Activated naive CD8-positive, alpha-beta T cell treated with anti-CD3 and anti-CD28 coated beads, Interleukin-2, amount 50 U/mL, for 24 hours (primary cell): ENCODE measurements at regions not wholly inside any gene's neighbourhood (a gene's known extent, or its start where the extent isn't known, plus 50 kb on each side); places are given as distances from the start of the nearest gene placed in this dataset.

Experiments used
- ATAC-seq: fragments of 150-1000 bp; cut with Tn5 transposase; one replicate; pipeline ENCODE4 v1.10.0; 2021
- DNase-seq: peaks from one replicate; pipeline ENCODE4 v3.0.0; 2021
- H3K27ac Mint-ChIP-seq: one replicate; pipeline ENCODE4 v1.8.0; 2021; ENCODE audit warnings: mild to moderate bottlenecking, mixed read lengths
- H3K27me3 Mint-ChIP-seq: one replicate; pipeline ENCODE4 v1.8.0; 2021; ENCODE audit warnings: mixed read lengths
- H3K36me3 Mint-ChIP-seq: one replicate; pipeline ENCODE4 v1.8.0; 2021; ENCODE audit warnings: low read depth, mixed read lengths
- H3K4me1 Mint-ChIP-seq: one replicate; pipeline ENCODE4 v1.8.0; 2021; ENCODE audit warnings: mixed read lengths
- H3K4me3 Mint-ChIP-seq: one replicate; pipeline ENCODE4 v1.8.0; 2021; ENCODE audit warnings: mild to moderate bottlenecking, moderate library complexity, mixed read lengths
- H3K9me3 Mint-ChIP-seq: one replicate; pipeline ENCODE4 v1.8.0; 2021; ENCODE audit warnings: mixed read lengths

DNA sequence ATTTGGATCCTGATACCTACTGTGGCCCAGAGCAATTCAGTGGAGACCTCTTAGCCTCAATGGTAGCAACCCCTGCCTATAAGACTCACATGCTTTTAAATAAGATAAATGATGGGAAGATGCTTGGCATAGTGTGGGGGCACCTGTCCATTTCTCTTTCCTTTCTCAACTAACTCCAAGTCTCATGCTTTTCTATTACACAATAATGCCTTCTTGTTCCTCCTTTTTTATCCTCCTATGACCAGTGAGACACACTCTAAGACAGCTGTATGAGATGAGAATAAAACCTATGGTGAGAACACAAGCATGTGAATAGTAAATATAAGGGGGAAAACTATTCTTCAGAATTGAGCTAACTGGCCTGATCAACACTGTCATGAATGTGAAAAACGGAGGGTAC is 147.0 kb upstream of the STXBP5 start:
- Mint-ChIP-seq H3K27me3 (no peaks in the 10 kb centered on the region), H3K9me3 (no peaks in the 10 kb centered on the region), H3K27ac (no peak overlapping the region), H3K4me3 (no peak overlapping the region), H3K4me1 (peaks cover 16% of the 10 kb centered on the region), H3K36me3 (no peaks in the 10 kb centered on the region)
- no peak for ATAC-seq
- DNase-seq: no peak

DNA sequence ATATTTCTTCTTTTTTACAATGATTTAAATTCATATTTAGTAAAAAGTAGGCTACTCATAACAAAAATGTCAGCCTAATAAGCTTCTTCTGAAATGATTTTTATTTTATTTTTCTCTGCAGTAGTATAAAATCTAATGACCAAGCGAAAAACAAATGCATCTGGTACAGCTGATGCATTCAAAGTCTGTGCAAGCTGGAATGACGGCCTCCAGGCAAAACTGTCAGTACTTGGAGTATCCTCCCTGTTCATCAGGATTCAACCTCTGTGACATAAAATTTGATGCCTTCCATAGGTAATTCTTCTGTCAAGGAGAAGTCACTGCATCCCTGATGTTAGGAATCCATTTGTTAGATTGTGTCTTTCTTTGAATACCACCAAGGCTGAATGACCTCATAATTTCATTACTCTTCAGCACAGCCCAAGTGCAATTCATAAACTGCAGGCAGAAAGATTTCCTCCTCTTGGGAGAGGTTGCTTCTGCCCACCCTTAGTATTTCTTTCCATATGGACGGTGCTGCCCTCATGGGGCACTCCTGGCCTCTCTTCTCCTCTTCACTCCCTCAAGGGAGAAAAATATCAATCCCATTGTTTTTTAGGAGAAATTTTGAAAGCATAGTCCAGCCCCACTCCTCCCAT is 146.4 kb upstream of the STXBP5 start:
- no peaks in the 10 kb centered on the region for H3K36me3 Mint-ChIP-seq
- DNase-seq (no peak), ATAC-seq (no peak)
- peaks cover 16% of the 10 kb centered on the region for H3K4me1 Mint-ChIP-seq
- no peaks in the 10 kb centered on the region for H3K27me3 Mint-ChIP-seq
- H3K4me3 Mint-ChIP-seq: no peak overlapping the region
- no peaks in the 10 kb centered on the region for H3K9me3 Mint-ChIP-seq
- no peak overlapping the region for H3K27ac Mint-ChIP-seq

DNA sequence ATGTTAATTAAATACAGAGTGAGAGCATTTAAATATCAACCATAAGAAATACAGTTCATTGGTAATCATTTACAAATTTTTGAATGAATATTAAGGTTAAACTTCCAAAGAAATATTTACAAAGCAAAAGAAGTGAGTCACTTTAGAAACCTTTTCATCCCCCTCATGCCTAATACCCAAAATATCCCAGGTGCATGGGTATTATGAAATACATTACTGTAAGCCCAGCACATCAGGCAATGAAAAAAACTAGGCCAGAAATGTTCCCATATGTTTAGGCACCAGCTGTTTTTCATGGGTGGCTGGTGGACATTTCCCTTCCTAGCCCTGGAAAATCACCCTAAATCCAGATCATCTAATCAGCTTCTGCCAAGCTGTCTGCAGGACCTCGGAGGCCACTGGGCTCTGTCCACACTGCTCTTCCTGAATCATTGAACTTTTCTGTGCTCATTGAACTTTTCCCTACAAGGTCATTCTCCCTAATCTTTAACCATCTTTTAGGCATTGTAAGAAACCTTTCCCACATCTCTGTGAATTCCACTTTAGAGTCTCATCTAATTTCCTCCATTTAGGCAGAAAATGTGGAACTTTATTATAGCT is 145.3 kb upstream of the STXBP5 start:
- Mint-ChIP-seq H3K9me3 (no peaks in the 10 kb centered on the region), H3K27ac (no peak overlapping the region), H3K36me3 (no peaks in the 10 kb centered on the region), H3K27me3 (no peaks in the 10 kb centered on the region), H3K4me1 (peaks cover 16% of the 10 kb centered on the region), H3K4me3 (no peak overlapping the region)
- ATAC-seq (no peak), DNase-seq (no peak)

DNA sequence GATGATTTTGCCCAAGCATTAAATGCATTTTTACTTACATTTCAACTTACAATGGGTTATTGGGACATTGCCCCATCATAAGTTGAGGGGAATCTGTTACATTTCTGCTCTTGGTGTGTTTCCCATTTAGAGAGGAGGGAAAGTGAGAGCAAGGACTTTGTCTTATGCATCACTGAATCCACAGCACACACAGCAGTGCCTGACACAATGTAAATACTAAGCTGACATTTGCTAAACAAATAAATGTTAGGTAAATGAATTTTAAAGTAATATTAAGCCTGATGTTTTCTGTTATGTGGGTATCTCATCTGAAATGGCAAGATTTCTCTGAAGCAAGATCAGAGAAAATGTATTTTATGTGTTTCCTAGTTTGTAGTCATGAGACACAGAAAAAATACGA is 143.6 kb upstream of the STXBP5 start:
- Mint-ChIP-seq H3K27me3 (no peaks in the 10 kb centered on the region), H3K4me1 (peaks cover 15% of the 10 kb centered on the region), H3K27ac (no peak overlapping the region), H3K36me3 (no peaks in the 10 kb centered on the region), H3K9me3 (peaks cover 5% of the 10 kb centered on the region), H3K4me3 (no peak overlapping the region)
- DNase-seq (no peak), ATAC-seq (no peak)

DNA sequence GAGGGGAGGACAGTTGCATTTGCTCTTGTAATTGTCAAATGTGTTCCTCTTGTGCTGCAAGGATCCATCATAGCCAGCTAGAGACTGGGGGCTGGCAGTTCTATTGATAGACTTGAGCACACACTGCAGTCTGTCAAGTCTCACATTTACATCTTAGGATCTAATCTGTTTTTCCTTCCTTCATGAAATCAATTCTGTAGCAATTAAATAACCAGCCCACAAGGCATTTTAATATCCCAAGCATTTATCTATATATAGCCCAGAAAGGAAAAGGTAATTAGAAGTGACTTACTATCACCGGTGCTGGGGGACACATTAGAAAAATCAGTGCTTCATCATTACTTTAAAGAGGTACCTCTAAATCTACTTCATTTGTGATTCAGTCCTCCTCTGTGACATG is 143.0 kb upstream of the STXBP5 start:
- Mint-ChIP-seq H3K27ac (no peak overlapping the region), H3K4me3 (no peak overlapping the region)

DNA sequence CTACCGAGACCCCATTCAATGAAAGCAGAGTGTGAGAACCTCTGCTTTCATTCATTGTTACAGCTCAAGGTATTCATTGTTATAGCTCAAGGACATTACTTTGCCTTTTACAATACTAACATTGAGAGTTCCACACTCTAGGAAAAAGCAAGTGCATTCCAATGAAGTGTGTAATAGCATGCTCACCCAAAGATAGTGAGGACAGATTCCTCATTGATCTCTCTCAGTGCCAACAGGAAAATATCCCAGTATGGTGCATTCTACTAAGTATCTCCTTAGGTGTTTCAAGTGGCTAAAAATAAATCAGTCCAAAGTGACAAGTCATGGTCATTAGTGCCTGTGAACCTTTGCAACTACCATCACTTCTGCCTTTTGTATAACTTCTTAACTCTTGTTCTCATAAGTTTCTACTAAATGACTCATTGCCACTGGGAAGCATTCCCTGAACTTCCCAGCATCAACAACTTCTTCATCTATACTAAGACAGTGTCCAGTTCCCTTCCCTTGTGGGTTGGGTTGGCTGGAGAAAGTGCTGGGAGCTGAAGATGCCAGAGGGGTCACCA is 140.7 kb upstream of the STXBP5 start:
- Mint-ChIP-seq H3K27ac (no peak overlapping the region), H3K27me3 (no peaks in the 10 kb centered on the region), H3K9me3 (peaks cover 5% of the 10 kb centered on the region), H3K4me3 (no peak overlapping the region), H3K4me1 (peaks cover 6% of the 10 kb centered on the region), H3K36me3 (no peaks in the 10 kb centered on the region)
- DNase-seq: no peak
- ATAC-seq: no peak

More for the DNA sequence above, 143.0 kb upstream of the STXBP5 start:
- Mint-ChIP-seq H3K27me3 (no peaks in the 10 kb centered on the region), H3K36me3 (no peaks in the 10 kb centered on the region), H3K4me1 (peaks cover 8% of the 10 kb centered on the region), H3K9me3 (peaks cover 5% of the 10 kb centered on the region)
- no peak for DNase-seq
- no peak for ATAC-seq

DNA sequence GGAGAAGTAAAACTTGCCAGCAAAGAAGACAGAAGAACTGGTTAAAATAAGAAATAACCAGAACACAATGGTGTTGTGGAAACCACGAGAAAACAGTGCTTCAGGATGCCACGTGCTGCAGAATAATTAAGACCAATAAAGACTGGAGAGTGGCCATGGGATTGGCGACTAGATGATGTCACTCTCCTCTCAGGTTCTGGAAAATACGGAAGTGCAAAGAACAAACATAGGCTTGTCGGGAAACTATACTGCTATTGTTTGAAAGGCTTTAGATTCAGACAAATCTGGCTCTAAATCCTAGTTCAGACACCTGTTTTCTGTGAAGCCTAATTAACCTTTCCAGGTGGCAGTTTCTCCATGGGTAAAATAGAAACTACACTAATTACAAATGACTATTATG is 138.4 kb upstream of the STXBP5 start:
- H3K36me3 Mint-ChIP-seq: no peaks in the 10 kb centered on the region
- no peak overlapping the region for H3K27ac Mint-ChIP-seq
- ATAC-seq (no peak), DNase-seq (no peak)
- H3K4me3 Mint-ChIP-seq: no peak overlapping the region
- H3K9me3 Mint-ChIP-seq: peaks cover 5% of the 10 kb centered on the region
- peaks cover 6% of the 10 kb centered on the region for H3K4me1 Mint-ChIP-seq
- H3K27me3 Mint-ChIP-seq: no peaks in the 10 kb centered on the region

DNA sequence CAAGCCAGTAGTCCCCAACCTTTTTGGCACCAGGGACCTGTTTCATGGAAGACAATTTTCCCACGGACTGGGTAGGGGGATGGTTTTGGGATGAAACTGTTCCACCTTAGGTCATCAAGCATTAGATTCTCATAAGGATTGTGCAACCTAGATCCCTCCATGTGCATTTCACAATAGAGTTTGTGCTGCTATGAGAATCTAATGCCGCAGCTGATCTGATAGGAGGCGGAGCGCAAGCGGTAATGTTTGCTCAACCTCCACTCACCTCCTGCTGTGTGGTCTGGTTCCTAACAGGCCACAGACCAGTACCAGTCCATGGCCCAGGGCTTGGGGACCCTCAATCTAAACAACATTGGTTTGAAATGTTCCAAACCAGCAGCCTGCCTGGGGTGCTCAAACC is 137.0 kb upstream of the STXBP5 start:
- Mint-ChIP-seq H3K27me3 (no peaks in the 10 kb centered on the region), H3K9me3 (peaks cover 5% of the 10 kb centered on the region), H3K36me3 (peaks cover 1% of the 10 kb centered on the region), H3K4me3 (no peak overlapping the region), H3K27ac (no peak overlapping the region), H3K4me1 (peaks cover 6% of the 10 kb centered on the region)
- ATAC-seq (no peak), DNase-seq (no peak)

DNA sequence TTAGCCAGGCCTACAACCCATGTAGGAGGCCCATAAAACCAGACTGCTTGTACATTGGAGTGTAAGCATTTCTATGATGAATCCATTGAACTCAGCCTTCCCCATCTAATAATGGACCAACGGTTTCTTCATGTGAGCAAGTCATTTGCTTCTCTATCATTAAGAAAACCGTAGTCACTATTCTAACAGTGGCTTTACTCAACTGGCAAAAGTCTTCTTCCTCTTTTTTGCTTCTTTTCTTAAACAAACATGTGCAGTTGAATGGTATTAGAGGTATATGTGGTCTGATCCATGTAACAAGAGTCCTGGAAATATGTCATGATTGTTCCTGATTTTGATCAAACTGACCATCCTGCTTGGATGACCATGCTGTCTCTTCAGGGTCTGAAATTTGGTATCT is 132.4 kb upstream of the STXBP5 start:
- H3K27ac Mint-ChIP-seq: no peak overlapping the region

DNA sequence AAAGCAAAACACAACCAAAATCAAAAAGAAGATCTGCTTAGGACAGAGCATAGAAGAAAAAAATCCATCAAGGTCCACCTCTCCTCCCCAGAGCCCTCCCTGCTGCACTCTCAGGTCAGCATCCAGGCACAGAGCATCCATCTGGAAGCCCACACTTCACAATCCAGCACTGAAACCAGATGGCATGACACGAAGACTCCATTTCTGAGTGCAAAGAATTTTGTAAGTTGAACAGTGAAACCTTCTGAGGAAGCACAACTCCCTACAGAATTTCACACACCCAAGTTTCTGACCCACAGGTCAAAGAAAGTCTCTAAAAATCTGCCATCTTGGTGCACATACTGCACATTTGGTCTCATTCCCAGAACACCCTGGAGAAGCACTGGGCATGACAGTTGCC is 128.8 kb upstream of the STXBP5 start:
- H3K9me3 Mint-ChIP-seq: no peaks in the 10 kb centered on the region
- H3K4me1 Mint-ChIP-seq: no peaks in the 10 kb centered on the region
- no peak for ATAC-seq
- DNase-seq: no peak
- no peak overlapping the region for H3K4me3 Mint-ChIP-seq
- H3K36me3 Mint-ChIP-seq: peaks cover 1% of the 10 kb centered on the region
- H3K27me3 Mint-ChIP-seq: no peaks in the 10 kb centered on the region
- H3K27ac Mint-ChIP-seq: no peak overlapping the region

More for the DNA sequence above, 132.4 kb upstream of the STXBP5 start:
- Mint-ChIP-seq H3K4me1 (no peaks in the 10 kb centered on the region), H3K27me3 (no peaks in the 10 kb centered on the region), H3K36me3 (peaks cover 1% of the 10 kb centered on the region), H3K9me3 (no peaks in the 10 kb centered on the region), H3K4me3 (no peak overlapping the region)
- DNase-seq: no peak
- no peak for ATAC-seq

DNA sequence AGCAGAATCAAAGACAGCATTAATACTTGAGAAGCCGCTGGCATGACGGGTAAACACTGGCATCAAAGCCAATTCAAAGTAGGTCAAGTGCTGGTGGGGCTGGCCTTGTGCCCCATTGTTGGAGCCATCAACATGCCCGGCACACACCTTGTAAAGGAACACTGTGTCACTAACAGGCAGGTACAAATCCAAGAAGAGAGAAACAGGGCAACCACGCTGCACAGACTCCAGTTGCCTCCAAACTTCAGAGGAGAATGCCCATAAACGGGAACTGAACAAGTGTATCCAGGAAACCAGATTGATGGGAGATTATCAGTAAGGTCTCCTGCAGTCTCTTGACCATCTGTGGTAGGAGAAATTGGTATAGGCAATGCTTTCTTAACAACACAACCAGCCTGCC is 127.0 kb upstream of the STXBP5 start:
- no peak overlapping the region for H3K27ac Mint-ChIP-seq

DNA sequence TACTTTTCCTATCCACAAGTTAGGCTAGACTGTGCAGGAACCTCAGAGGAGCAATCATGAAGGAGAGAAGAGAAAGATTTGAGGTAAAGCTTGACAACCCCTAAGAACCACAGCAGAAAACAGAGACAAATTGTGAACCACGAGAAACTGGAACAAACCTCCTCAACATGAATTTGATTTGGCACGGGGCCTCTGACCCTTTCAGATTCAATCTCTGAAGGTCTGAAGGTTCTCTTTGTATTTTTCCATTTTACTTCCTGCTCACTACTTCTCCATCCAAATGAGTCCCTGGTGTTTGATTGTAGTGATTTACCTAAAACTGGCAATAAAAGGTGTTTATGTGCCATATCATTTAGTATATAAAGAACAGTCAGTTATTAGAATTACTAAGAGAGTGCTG is 126.1 kb upstream of the STXBP5 start:
- no peak for ATAC-seq
- DNase-seq: no peak
- H3K9me3 Mint-ChIP-seq: no peaks in the 10 kb centered on the region
- H3K27me3 Mint-ChIP-seq: no peaks in the 10 kb centered on the region
- no peaks in the 10 kb centered on the region for H3K36me3 Mint-ChIP-seq
- H3K4me3 Mint-ChIP-seq: no peak overlapping the region
- H3K4me1 Mint-ChIP-seq: no peaks in the 10 kb centered on the region
- no peak overlapping the region for H3K27ac Mint-ChIP-seq

More for the DNA sequence above, 127.0 kb upstream of the STXBP5 start:
- no peak for DNase-seq
- H3K36me3 Mint-ChIP-seq: no peaks in the 10 kb centered on the region
- H3K4me3 Mint-ChIP-seq: no peak overlapping the region
- ATAC-seq: no peak
- H3K27me3 Mint-ChIP-seq: no peaks in the 10 kb centered on the region
- H3K4me1 Mint-ChIP-seq: no peaks in the 10 kb centered on the region
- no peaks in the 10 kb centered on the region for H3K9me3 Mint-ChIP-seq

DNA sequence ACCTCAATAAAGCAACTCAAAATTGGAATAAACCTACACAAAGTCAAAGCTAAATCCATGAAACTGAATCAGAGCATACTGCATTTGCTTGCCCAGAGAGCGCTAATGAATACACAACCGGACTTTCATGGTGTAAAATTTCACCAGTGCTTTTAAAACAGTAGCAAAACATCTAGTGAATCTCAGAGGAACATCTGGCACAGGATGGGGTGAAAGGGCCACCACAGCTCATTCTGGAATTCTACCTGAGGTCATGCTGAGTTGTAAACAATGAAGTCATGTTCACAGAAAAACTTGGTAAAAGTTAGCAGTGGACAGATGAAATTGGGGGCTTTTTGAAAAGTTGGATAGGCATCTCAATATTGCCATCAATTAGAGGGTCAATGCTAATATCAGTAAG is 125.6 kb upstream of the STXBP5 start:
- Mint-ChIP-seq H3K4me1 (no peaks in the 10 kb centered on the region), H3K36me3 (no peaks in the 10 kb centered on the region), H3K9me3 (no peaks in the 10 kb centered on the region), H3K27me3 (no peaks in the 10 kb centered on the region), H3K27ac (no peak overlapping the region), H3K4me3 (no peak overlapping the region)
- no peak for DNase-seq
- ATAC-seq: no peak

DNA sequence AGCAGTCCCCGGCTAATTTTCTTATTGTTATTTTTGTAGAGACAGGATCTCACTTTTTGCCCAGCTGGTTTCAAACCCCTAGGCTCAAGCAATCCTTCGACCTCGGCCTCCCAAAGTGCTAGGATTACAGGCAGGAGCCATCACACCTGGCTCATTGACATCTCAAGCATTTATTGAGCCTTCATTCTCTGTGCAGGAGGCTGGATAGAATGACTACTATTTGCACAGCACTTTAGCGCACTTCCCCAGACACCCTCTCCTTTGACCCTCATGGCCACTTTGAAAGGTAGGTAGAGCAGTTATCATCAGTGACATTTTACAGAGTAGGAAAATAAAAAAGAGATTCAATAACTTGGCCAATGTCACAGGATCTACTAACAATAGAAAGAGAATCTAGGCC is 124.0 kb upstream of the STXBP5 start:
- H3K9me3 Mint-ChIP-seq: no peaks in the 10 kb centered on the region
- H3K27ac Mint-ChIP-seq: no peak overlapping the region
- no peak overlapping the region for H3K4me3 Mint-ChIP-seq
- H3K27me3 Mint-ChIP-seq: no peaks in the 10 kb centered on the region
- no peaks in the 10 kb centered on the region for H3K36me3 Mint-ChIP-seq
- no peak for ATAC-seq
- H3K4me1 Mint-ChIP-seq: peaks cover 3% of the 10 kb centered on the region
- DNase-seq: no peak

DNA sequence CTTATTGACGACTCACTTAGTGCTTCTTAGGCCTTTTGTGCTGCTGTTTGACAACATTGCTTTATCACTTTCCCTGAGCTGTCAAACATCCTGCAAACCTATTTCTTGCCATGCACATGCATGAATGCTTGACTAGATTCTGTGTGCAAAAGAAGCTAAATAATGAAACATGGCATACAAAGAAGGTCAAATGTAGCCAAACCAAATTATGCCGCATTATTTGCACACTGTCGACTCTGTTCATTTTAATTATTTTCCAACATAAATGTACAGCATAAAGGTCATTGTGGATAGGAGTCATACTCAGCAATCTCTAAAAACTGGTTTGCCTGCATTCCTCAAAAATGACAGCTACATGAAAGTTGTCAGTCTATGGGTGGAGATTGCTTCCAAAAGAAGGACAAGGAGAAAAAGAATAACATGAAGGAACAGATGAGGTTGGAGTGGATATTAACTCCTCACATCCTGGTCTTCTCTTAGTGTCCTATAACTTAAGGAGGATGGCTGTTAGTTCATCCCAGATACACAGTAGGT is 123.1 kb upstream of the STXBP5 start:
- Mint-ChIP-seq H3K9me3 (no peaks in the 10 kb centered on the region), H3K4me3 (no peak overlapping the region), H3K27ac (no peak overlapping the region), H3K4me1 (peaks cover 3% of the 10 kb centered on the region), H3K27me3 (peaks cover 2% of the 10 kb centered on the region), H3K36me3 (no peaks in the 10 kb centered on the region)
- no peak for DNase-seq
- no peak for ATAC-seq
